Muscle of leg (tissue), 3 donors: ENCODE measurements at regions not wholly inside any gene's neighbourhood (a gene's known extent, or its start where the extent isn't known, plus 50 kb on each side); places are given as distances from the start of the nearest gene placed in this dataset.

ENCODE experiments used
- DNase-seq: peaks from one replicate; pipeline ENCODE4 v3.0.0; 2013
- H3K27ac ChIP-seq: one replicate; pipeline ENCODE4 v1.5.1; 2013; ENCODE audit warnings: mild to moderate bottlenecking, low read length, control low read depth
- H3K27me3 ChIP-seq: one replicate; pipeline ENCODE4 v1.6.1; 2013; ENCODE audit warnings: low read length; ENCODE audit not compliant: control insufficient read depth, insufficient read depth
- H3K36me3 ChIP-seq: one replicate; pipeline ENCODE4 v1.6.1; 2013; ENCODE audit warnings: low read length; ENCODE audit not compliant: control insufficient read depth, insufficient read depth
- H3K4me1 ChIP-seq: one replicate; pipeline ENCODE4 v1.6.1; 2013; ENCODE audit warnings: low read length; ENCODE audit not compliant: control insufficient read depth, insufficient read depth
- H3K4me3 ChIP-seq: one replicate; pipeline ENCODE4 v1.5.1; 2013; ENCODE audit warnings: low read length, control low read depth
- H3K9me3 ChIP-seq: replicated peaks from 2 replicates; pipeline ENCODE4 v1.6.1; 2013; ENCODE audit warnings: low read depth, low read length; ENCODE audit not compliant: control insufficient read depth
- WGBS: methylation state at CpG from one replicate; pipeline ENCODE4 v1.1.5; 2013; ENCODE audit warnings: missing lambda C conversion rate; ENCODE audit not compliant: insufficient coverage; 5-methylcytosine and 5-hydroxymethylcytosine counted together

DNA sequence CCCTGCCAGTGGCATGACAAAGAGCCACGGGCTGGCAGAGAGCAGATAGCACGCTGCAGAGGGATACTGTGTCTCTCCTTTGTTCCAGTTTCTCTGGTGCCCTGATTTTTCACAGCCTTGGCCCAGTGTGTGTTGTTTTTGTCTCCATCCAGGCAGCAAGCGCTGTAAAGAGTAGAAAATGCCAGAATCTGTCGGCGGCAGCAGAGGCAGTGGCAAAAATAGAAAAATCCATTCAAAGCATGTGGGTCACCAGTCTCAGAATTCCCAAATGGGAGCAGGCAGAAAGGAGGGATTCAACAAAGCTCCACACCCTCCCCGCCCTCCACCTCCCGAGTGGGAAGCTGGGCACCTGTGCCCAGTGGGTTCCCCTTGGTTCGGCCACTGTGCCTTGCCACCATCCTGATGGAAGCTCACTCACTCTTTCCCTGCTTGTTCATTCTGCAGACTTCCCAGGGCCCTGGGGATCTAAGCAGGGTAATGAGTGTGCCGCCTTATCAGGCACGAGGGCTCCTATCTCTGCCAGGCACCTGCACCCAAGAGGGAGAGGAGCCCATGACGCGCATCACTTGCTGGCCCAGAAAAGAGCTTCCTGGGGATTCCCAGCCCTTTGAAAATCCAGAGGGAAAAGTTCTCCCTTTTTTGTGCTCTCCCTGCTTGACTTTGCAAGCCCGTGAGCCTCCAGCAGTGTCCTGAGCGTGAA lies 416.9 kb downstream of the IRS2 start:
- DNase-seq = peak; percentile 9
- H3K27ac ChIP-seq = no peak overlapping the region
- H3K27me3 ChIP-seq = no peaks in the 10 kb centered on the region
- no peaks in the 10 kb centered on the region for H3K9me3 ChIP-seq
- H3K36me3 ChIP-seq = no peaks in the 10 kb centered on the region
- H3K4me3 ChIP-seq = no peak overlapping the region
- no peaks in the 10 kb centered on the region for H3K4me1 ChIP-seq
- 78% methylated on average over 14 of the region's 14 CpGs for WGBS

DNA sequence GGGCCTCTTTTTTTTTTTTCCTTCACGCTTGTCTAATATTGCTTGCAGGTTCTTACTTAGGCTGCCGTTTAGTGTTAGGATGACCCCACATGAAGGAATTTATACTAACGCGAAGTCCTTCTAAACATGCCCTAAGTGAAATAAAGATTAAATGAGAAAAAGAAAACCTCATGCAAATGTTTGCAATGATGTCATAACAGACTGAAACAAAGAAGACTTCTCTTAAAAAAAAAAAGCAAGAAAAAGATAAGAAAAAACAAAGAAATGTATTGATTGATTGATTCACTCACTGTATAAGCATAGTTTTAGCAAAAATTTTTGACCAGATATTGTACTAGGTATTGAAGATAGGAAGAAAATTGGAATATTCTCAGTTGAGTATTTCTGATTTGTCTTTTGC lies 418.2 kb downstream of the IRS2 start:
- no peak overlapping the region for H3K4me3 ChIP-seq
- no peak for DNase-seq
- no peaks in the 10 kb centered on the region for H3K36me3 ChIP-seq
- H3K9me3 ChIP-seq = no peaks in the 10 kb centered on the region
- WGBS = no CpG with 5 or more reads among the region's 4 CpGs
- no peak overlapping the region for H3K27ac ChIP-seq
- H3K4me1 ChIP-seq = no peaks in the 10 kb centered on the region
- H3K27me3 ChIP-seq = no peaks in the 10 kb centered on the region

GRCh38 chr13:109366525-109366924 lies 419.9 kb downstream of the IRS2 start:
- H3K27me3 ChIP-seq = no peaks in the 10 kb centered on the region
- H3K27ac ChIP-seq = no peak overlapping the region
- H3K36me3 ChIP-seq = no peaks in the 10 kb centered on the region
- DNase-seq = no peak
- 88% methylated on average over 1 of the region's 2 CpGs for WGBS
- no peaks in the 10 kb centered on the region for H3K9me3 ChIP-seq
- H3K4me1 ChIP-seq = no peaks in the 10 kb centered on the region
- H3K4me3 ChIP-seq = no peak overlapping the region

DNA sequence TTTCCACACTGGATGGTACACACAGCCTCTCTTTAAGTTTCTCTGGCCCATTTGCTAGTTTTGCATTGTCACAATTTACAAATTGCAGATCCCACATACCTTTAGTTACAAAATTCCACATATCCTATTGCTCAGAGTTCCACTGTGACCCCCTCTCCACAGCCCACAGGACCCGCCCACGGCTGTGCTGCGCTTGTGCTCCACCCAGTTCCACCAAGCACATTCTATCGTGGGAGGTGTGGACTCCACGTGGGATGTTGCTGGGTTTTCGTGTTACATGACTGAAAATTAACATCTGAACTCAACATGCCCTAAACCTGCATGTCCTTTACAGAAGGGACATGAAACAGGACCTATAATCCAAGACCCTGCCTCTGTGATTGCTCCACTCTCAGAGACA lies 423.0 kb downstream of the IRS2 start:
- no peak for DNase-seq
- no peaks in the 10 kb centered on the region for H3K36me3 ChIP-seq
- no peak overlapping the region for H3K4me3 ChIP-seq
- H3K4me1 ChIP-seq = no peaks in the 10 kb centered on the region
- no peaks in the 10 kb centered on the region for H3K27me3 ChIP-seq
- H3K9me3 ChIP-seq = no peaks in the 10 kb centered on the region
- no peak overlapping the region for H3K27ac ChIP-seq
- 60% methylated on average over 1 of the region's 6 CpGs for WGBS

DNA sequence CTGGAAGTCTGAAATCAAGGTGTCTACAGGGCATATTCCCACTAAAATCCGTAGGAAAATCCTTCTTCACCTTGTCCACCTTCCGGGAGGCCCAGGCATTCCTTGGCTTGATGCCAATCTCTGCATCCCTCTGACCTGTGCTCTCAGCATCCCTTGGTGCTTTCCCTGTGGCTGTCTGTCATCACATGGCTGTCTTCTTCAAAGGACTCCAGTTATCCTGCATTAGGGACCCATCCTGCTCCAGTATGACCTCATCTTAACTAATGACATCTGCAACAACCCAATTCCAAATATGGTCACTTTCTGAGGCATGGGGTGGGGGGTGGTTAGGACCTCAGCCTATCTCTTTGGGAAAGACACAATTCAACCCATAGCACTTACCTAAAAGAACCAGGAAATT lies 423.8 kb downstream of the IRS2 start:
- no peaks in the 10 kb centered on the region for H3K4me1 ChIP-seq
- 38% methylated on average over 2 of the region's 2 CpGs for WGBS
- H3K27ac ChIP-seq = no peak overlapping the region
- H3K4me3 ChIP-seq = no peak overlapping the region
- DNase-seq = no peak
- no peaks in the 10 kb centered on the region for H3K9me3 ChIP-seq
- no peaks in the 10 kb centered on the region for H3K36me3 ChIP-seq
- H3K27me3 ChIP-seq = no peaks in the 10 kb centered on the region

DNA sequence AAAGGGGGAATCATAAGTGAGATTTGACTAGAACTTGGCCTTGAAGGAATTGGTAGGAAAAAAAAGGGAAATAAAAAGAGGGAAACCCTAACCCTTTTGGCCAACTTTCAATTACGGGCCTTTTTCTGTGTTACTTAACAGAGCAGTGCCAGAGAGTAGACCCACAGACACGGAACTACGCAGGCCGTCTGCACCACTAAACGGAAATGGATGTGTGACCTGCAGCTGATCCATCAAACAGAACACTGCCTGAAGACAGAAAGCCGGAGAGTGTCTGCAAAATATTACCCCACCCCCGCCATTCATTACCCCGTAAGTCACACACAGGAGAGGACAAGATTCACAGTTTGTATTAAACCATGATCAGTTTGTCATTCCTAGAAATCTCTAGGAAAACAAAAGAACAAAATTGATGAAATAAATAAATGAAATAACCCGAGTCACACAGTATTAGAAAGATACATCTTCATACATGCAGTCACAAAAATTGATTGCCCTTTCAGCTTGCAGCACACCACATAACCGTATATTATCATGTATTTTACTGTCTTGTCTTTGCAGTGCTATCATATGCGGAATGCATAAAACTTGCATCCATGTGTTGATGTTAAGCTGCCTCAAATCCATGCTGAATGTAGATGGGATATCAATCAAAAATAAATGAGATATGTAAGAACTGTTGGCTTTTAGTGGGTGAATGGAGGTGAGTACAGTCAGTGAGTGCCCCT lies 424.7 kb downstream of the IRS2 start:
- 18% methylated on average over 5 of the region's 11 CpGs for WGBS

GRCh38 chr13:109357751-109358471 lies 428.5 kb downstream of the IRS2 start:
- no peaks in the 10 kb centered on the region for H3K4me1 ChIP-seq
- no peak overlapping the region for H3K27ac ChIP-seq
- no peaks in the 10 kb centered on the region for H3K27me3 ChIP-seq
- no peak overlapping the region for H3K4me3 ChIP-seq
- 90% methylated on average over 4 of the region's 16 CpGs for WGBS
- no peaks in the 10 kb centered on the region for H3K36me3 ChIP-seq
- DNase-seq = no peak
- H3K9me3 ChIP-seq = no peaks in the 10 kb centered on the region

More for the DNA sequence above, 424.7 kb downstream of the IRS2 start:
- Histone ChIP-seq H3K9me3 (no peaks in the 10 kb centered on the region), H3K27me3 (no peaks in the 10 kb centered on the region), H3K27ac (no peak overlapping the region), H3K4me3 (no peak overlapping the region), H3K36me3 (no peaks in the 10 kb centered on the region), H3K4me1 (no peaks in the 10 kb centered on the region)
- DNase-seq = no peak

DNA sequence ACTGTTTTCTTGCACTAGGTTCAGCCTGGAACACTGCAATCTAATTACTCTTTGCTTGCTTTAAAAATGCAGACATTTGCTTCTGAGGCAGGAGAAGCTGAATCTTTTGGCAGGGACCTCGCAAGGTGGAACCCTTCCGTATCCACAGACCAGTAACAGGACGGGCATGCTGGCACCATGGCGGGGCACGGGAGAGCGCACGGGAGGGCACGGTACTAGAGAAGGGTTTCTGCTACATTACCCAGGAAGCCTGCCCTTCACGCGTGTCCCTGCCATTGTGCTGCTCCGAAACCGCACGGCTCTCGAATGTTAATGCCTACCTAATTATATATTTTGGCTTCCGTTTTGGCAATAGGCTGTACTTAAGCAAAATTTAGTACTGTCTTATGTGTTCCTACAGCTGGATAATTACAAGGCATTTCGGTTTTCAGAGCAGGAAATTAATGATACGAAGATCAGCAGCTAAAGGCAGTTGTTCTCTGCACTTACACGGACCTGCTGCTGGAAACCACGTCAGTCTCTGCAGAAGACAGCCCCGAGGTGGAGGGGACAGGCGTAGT lies 430.4 kb downstream of the IRS2 start:
- no peaks in the 10 kb centered on the region for H3K27me3 ChIP-seq
- no peaks in the 10 kb centered on the region for H3K9me3 ChIP-seq
- no peak overlapping the region for H3K4me3 ChIP-seq
- WGBS = 88% methylated on average over 12 of the region's 21 CpGs
- DNase-seq = no peak
- no peaks in the 10 kb centered on the region for H3K36me3 ChIP-seq
- no peaks in the 10 kb centered on the region for H3K4me1 ChIP-seq
- H3K27ac ChIP-seq = no peak overlapping the region

- H3K27me3 ChIP-seq = no peaks in the 10 kb centered on the region
- H3K9me3 ChIP-seq = no peaks in the 10 kb centered on the region
- no peaks in the 10 kb centered on the region for H3K4me1 ChIP-seq
- no CpG with 5 or more reads among the region's 4 CpGs for WGBS
- no peaks in the 10 kb centered on the region for H3K36me3 ChIP-seq
- no peak overlapping the region for H3K27ac ChIP-seq
- no peak for DNase-seq
- no peak overlapping the region for H3K4me3 ChIP-seq
These were observed 431.2 kb downstream of the IRS2 start for GRCh38 chr13:109355166-109355565.

- DNase-seq = no peak
- H3K36me3 ChIP-seq = no peaks in the 10 kb centered on the region
- H3K27ac ChIP-seq = no peak overlapping the region
- H3K27me3 ChIP-seq = no peaks in the 10 kb centered on the region
- no peaks in the 10 kb centered on the region for H3K9me3 ChIP-seq
- no CpG with 5 or more reads among the region's 1 CpG for WGBS
- H3K4me3 ChIP-seq = no peak overlapping the region
- H3K4me1 ChIP-seq = no peaks in the 10 kb centered on the region
These were observed 435.1 kb downstream of the IRS2 start for GRCh38 chr13:109351236-109351635.
